Fibroblast of mammary gland (primary cell): ENCODE measurements at regions not wholly inside any gene's neighbourhood (a gene's known extent, or its start where the extent isn't known, plus 50 kb on each side); places are given as distances from the start of the nearest gene placed in this dataset.
"Not testable (repeated sequence)": the region's sequence is repeated elsewhere in the genome, so short reads cannot be mapped to it uniquely, and the experiment has no call there.

Source experiments
- DNase-seq: peaks from one replicate; pipeline ENCODE4 v3.0.0-alpha.2; 2010; ENCODE audit warnings: low read depth
- H3K4me3 ChIP-seq: 2 replicates; pipeline ENCODE4 v1.5.1; 2011; ENCODE audit warnings: low read depth, mild to moderate bottlenecking, low read length, moderate library complexity; ENCODE audit not compliant: control insufficient read depth
- CTCF ChIP-seq: conservative IDR thresholded peaks from 2 replicates; pipeline ENCODE4 v1.5.1; 2011; ENCODE audit warnings: low read depth, low read length, inconsistent platforms; ENCODE audit not compliant: control insufficient read depth, insufficient read depth

GRCh38 chr1:147062956-147063355 lies 109.3 kb downstream of the PRKAB2 start:
- no peak for TF ChIP-seq CTCF
- H3K4me3 ChIP-seq: no peak overlapping the region
- peak; percentile 37 for DNase-seq

- DNase-seq, H3K4me3 ChIP-seq: not testable (repeated sequence)
These were observed 110.4 kb downstream of the PRKAB2 start for GRCh38 chr1:147061880-147062279.

- no peak for DNase-seq
- TF ChIP-seq CTCF: no peak
These were observed 115.1 kb downstream of the NBPF12 start for GRCh38 chr1:147053269-147053668.

GRCh38 chr1:147052677-147053076 lies 114.6 kb downstream of the NBPF12 start:
- no peak for TF ChIP-seq CTCF

More at GRCh38 chr1:147053269-147053668, 115.1 kb downstream of the NBPF12 start:
- no peak overlapping the region for H3K4me3 ChIP-seq

GRCh38 chr1:147052143-147052542 lies 114.0 kb downstream of the NBPF12 start:
- no peak overlapping the region for H3K4me3 ChIP-seq
- no peak for DNase-seq
- TF ChIP-seq CTCF: no peak

More at GRCh38 chr1:147052677-147053076, 114.6 kb downstream of the NBPF12 start:
- no peak overlapping the region for H3K4me3 ChIP-seq
- DNase-seq: no peak

- no peak for TF ChIP-seq CTCF
- no peak for DNase-seq
- H3K4me3 ChIP-seq: no peak overlapping the region
These were observed 113.0 kb downstream of the NBPF12 start for GRCh38 chr1:147051136-147051535.

- no peak for DNase-seq
- no peak overlapping the region for H3K4me3 ChIP-seq
- no peak for TF ChIP-seq CTCF
These were observed 112.5 kb downstream of the NBPF12 start for GRCh38 chr1:147050654-147051053.

- DNase-seq, H3K4me3 ChIP-seq: not testable (repeated sequence)
These were observed 108.8 kb downstream of the NBPF12 start for GRCh38 chr1:147046863-147047394.
